H1 (cell line): ENCODE measurements at regions not wholly inside any gene's neighbourhood (a gene's known extent, or its start where the extent isn't known, plus 50 kb on each side); places are given as distances from the start of the nearest gene placed in this dataset.

Experiments
- CTCF ChIA-PET: fragments of 300-600 bp; sonication (Branson Sonifier 250); formaldehyde crosslinking; loops from one replicate; lab custom pipeline; 2021; ENCODE audit not compliant: partially characterized antibody; lab: Charles Lee
- POLR2A ChIA-PET: fragments of 300-600 bp; sonication (Branson Sonifier 250); formaldehyde crosslinking; loops from one replicate; lab custom pipeline; 2021; ENCODE audit warnings: inconsistent platforms; ENCODE audit not compliant: partially characterized antibody; lab: Charles Lee
- DNase-seq, 2 experiments: peaks; one replicate each; pipeline versions ENCODE4 v3.0.0 to v3.0.0-alpha.2; 2010 to 2022; ENCODE audit warnings: low spot score in 2 of 2, low read depth in 1 of 2, mixed read lengths in 1 of 2
- FAIRE-seq: peaks from 2 replicates; lab custom pipeline; 2011; peaks lifted over from hg19 to GRCh38; lab: Jason Lieb, UNC
- H2AFZ ChIP-seq: 2 replicates; pipeline ENCODE4 v1.8.1; 2012; ENCODE audit warnings: low read length, inconsistent platforms
- H2AK5ac ChIP-seq: 2 replicates; pipeline ENCODE4 v1.6.1; 2013; ENCODE audit warnings: low read depth, low read length
- H2BK120ac ChIP-seq: replicated peaks from 2 replicates; pipeline ENCODE3; 2013; ENCODE audit warnings: low read depth, low read length, inconsistent platforms
- H2BK12ac ChIP-seq: 2 replicates; pipeline ENCODE4 v1.6.1; 2013; ENCODE audit warnings: low read depth, low read length
- H2BK15ac ChIP-seq: 2 replicates; pipeline ENCODE4 v1.6.1; 2013; ENCODE audit warnings: low read length
- H2BK20ac ChIP-seq: 2 replicates; pipeline ENCODE4 v1.6.1; 2013; ENCODE audit warnings: low read length
- H2BK5ac ChIP-seq: 2 replicates; pipeline ENCODE4 v1.6.1; 2013; ENCODE audit warnings: low read depth, low read length
- H3K14ac ChIP-seq: 2 replicates; pipeline ENCODE4 v1.6.1; 2013; ENCODE audit warnings: inconsistent platforms; ENCODE audit not compliant: insufficient read length
- H3K18ac ChIP-seq: 2 replicates; pipeline ENCODE4 v1.6.1; 2013; ENCODE audit warnings: low read length; ENCODE audit errors: extremely low read depth
- H3K23ac ChIP-seq: 2 replicates; pipeline ENCODE4 v1.6.1; 2013; ENCODE audit warnings: inconsistent platforms; ENCODE audit not compliant: insufficient read length
- H3K23me2 ChIP-seq: 2 replicates; pipeline ENCODE4 v1.6.1; 2013; ENCODE audit warnings: low read depth, low read length
- H3K27ac ChIP-seq: 2 replicates; pipeline ENCODE4 v1.6.1; 2011; ENCODE audit warnings: low read depth, low read length, inconsistent platforms
- H3K27me3 ChIP-seq, 4 experiments: replicated peaks in 1 of 4; 1 replicate in 1 of 4; 2 replicates in 3 of 4; pipeline versions ENCODE4 v1.6.1 to v1.8.1; 2011 to 2013; ENCODE audit warnings: low read length in 3 of 4, mild to moderate bottlenecking in 3 of 4, inconsistent platforms in 2 of 4, mixed read lengths in 2 of 4, moderate library complexity in 1 of 4; ENCODE audit not compliant: control insufficient read depth in 3 of 4, insufficient read depth in 3 of 4; ENCODE audit errors: extremely low read depth in 1 of 4
- H3K36me3 ChIP-seq, 4 experiments: 2 replicates each; pipeline versions ENCODE4 v1.6.1 to v1.8.1; 2011 to 2013; ENCODE audit warnings: mild to moderate bottlenecking in 4 of 4, low read length in 3 of 4, moderate library complexity in 2 of 4, control low read depth in 1 of 4, inconsistent platforms in 1 of 4; ENCODE audit not compliant: insufficient read depth in 4 of 4, control insufficient read depth in 2 of 4
- H3K4ac ChIP-seq: replicated peaks from 2 replicates; pipeline ENCODE3; 2013; ENCODE audit warnings: low read length, low read depth, mixed read lengths, inconsistent platforms; ENCODE audit not compliant: insufficient read length
- H3K4me1 ChIP-seq, 4 experiments: replicated peaks in 1 of 4; 1 replicate in 1 of 4; 2 replicates in 3 of 4; pipeline versions ENCODE4 v1.6.1 to v1.8.1; 2011 to 2013; ENCODE audit warnings: low read length in 3 of 4, inconsistent platforms in 2 of 4, mixed read lengths in 1 of 4; ENCODE audit not compliant: insufficient read depth in 4 of 4, control insufficient read depth in 3 of 4
- H3K4me2 ChIP-seq, 2 experiments: 2 replicates each; pipeline versions ENCODE4 v1.6.1 to v1.8.1; 2011 to 2013; ENCODE audit warnings: low read depth in 2 of 2, low read length in 2 of 2, control low read depth in 1 of 2, inconsistent platforms in 1 of 2, mild to moderate bottlenecking in 1 of 2; ENCODE audit not compliant: insufficient read depth in 1 of 2
- H3K4me3 ChIP-seq, 4 experiments: fragments of 200-600, 300-600 bp in 1 of 4; sonication (generic), shearing (Covaris generic), sonication (Bioruptor Twin) in 1 of 4; 2 replicates each; pipeline versions ENCODE4 v1.5.1 to v1.8.1; 2011 to 2016; ENCODE audit warnings: low read length in 4 of 4, low read depth in 3 of 4, control low read depth in 2 of 4, inconsistent platforms in 2 of 4, mild to moderate bottlenecking in 2 of 4, mixed read lengths in 1 of 4, moderate library complexity in 1 of 4; ENCODE audit not compliant: insufficient read depth in 2 of 4; ENCODE audit errors: extremely low read depth in 1 of 4
- H3K56ac ChIP-seq: replicated peaks from 2 replicates; pipeline ENCODE3; 2013; ENCODE audit warnings: low read depth, mild to moderate bottlenecking, mixed read lengths, low read length, inconsistent platforms; ENCODE audit not compliant: insufficient read length
- H3K79me1 ChIP-seq: 2 replicates; pipeline ENCODE4 v1.6.1; 2013; ENCODE audit warnings: low read depth, low read length, control low read depth
- H3K79me2 ChIP-seq, 2 experiments: 2 replicates each; pipeline versions ENCODE4 v1.6.1 to v1.8.1; 2012 to 2013; ENCODE audit warnings: low read length in 2 of 2, mild to moderate bottlenecking in 2 of 2, inconsistent platforms in 1 of 2; ENCODE audit not compliant: insufficient read depth in 2 of 2, control insufficient read depth in 1 of 2
- H3K9ac ChIP-seq, 4 experiments: replicated peaks in 1 of 4; 1 replicate in 1 of 4; 2 replicates in 3 of 4; pipeline versions ENCODE4 v1.6.1 to v1.8.1; 2011 to 2013; ENCODE audit warnings: low read depth in 3 of 4, low read length in 3 of 4, control low read depth in 2 of 4, mild to moderate bottlenecking in 2 of 4, moderate library complexity in 2 of 4, inconsistent platforms in 1 of 4; ENCODE audit errors: extremely low read depth in 1 of 4
- H3K9me3 ChIP-seq, 2 experiments: 2 replicates each; pipeline versions ENCODE4 v1.6.1 to v1.8.1; 2012 to 2013; ENCODE audit warnings: mild to moderate bottlenecking in 2 of 2, moderate library complexity in 2 of 2, control low read depth in 1 of 2, inconsistent platforms in 1 of 2, low read depth in 1 of 2, low read length in 1 of 2, mixed read lengths in 1 of 2; ENCODE audit not compliant: insufficient read depth in 2 of 2
- H4K20me1 ChIP-seq, 2 experiments: replicated peaks in 1 of 2; 2 replicates each; pipeline versions ENCODE3 to v1.8.1; 2011 to 2013; ENCODE audit warnings: inconsistent platforms in 2 of 2, low read length in 2 of 2, mild to moderate bottlenecking in 1 of 2; ENCODE audit not compliant: insufficient read depth in 2 of 2, control insufficient read depth in 1 of 2
- H4K5ac ChIP-seq: 2 replicates; pipeline ENCODE4 v1.6.1; 2013; ENCODE audit warnings: low read length, low read depth, mixed read lengths, inconsistent platforms; ENCODE audit not compliant: insufficient read length
- H4K8ac ChIP-seq: 2 replicates; pipeline ENCODE4 v1.8.0; 2013; ENCODE audit warnings: mild to moderate bottlenecking, moderate library complexity, low read length, inconsistent platforms; ENCODE audit not compliant: insufficient read depth; ENCODE audit errors: extremely low read depth
- H4K91ac ChIP-seq: replicated peaks from 2 replicates; pipeline ENCODE3; 2013; ENCODE audit warnings: low read length, mixed read lengths, inconsistent platforms; ENCODE audit not compliant: insufficient read length
- WGBS, 2 experiments: shearing (Covaris generic) in 1 of 2; methylation state at CpG; one replicate each; pipeline versions ENCODE4 v1.1.6 to v1.1.7; 2013 to 2015; ENCODE audit warnings: low lambda C conversion rate in 2 of 2, mixed read lengths in 2 of 2, inconsistent platforms in 1 of 2, low coverage in 1 of 2, missing lambda C conversion rate in 1 of 2; ENCODE audit not compliant: insufficient replicate concordance in 2 of 2, insufficient coverage in 1 of 2, insufficient read length in 1 of 2; ENCODE audit errors: extremely low coverage in 1 of 2, missing lambda C conversion rate in 1 of 2; 5-methylcytosine and 5-hydroxymethylcytosine counted together

GRCh38 chr1:30598571-30599114 lies 124.7 kb downstream of the MATN1 start:
- no peak overlapping the region for H3K4me3 ChIP-seq
- H3K18ac ChIP-seq = no peak overlapping the region
- no peak overlapping the region for H2BK5ac ChIP-seq
- H3K9me3 ChIP-seq = no peaks in the 10 kb centered on the region
- POLR2A ChIA-PET = no interaction called here
- no peak overlapping the region for H2BK20ac ChIP-seq
- no peak overlapping the region for H3K56ac ChIP-seq
- no peak overlapping the region for H2BK12ac ChIP-seq
- H2AK5ac ChIP-seq = no peak overlapping the region
- no peaks in the 10 kb centered on the region for H3K27me3 ChIP-seq
- CTCF ChIA-PET = no interaction called here
- WGBS, 2 experiments = 93% methylated on average over 4 of the region's 4 CpGs; no CpG with 5 or more reads in 1 of the 2 experiments
- H2BK120ac ChIP-seq = no peak overlapping the region
- no peaks in the 10 kb centered on the region for H3K79me2 ChIP-seq
- no peaks in the 10 kb centered on the region for H3K79me1 ChIP-seq
- no peaks in the 10 kb centered on the region for H3K36me3 ChIP-seq
- no peak overlapping the region for H3K4me2 ChIP-seq
- no peaks in the 10 kb centered on the region for H3K23me2 ChIP-seq
- no peak overlapping the region for H3K23ac ChIP-seq
- H3K14ac ChIP-seq = no peak overlapping the region
- no peak overlapping the region for H3K9ac ChIP-seq
- no peaks in the 10 kb centered on the region; a peak in 1 of 7 replicates for H3K4me1 ChIP-seq
- H4K91ac ChIP-seq = no peak overlapping the region
- no peak overlapping the region for H3K4ac ChIP-seq
- H4K8ac ChIP-seq = no peak overlapping the region
- H3K27ac ChIP-seq = no peak overlapping the region
- no peak overlapping the region for H2AFZ ChIP-seq
- no peak overlapping the region for H2BK15ac ChIP-seq
- no peak for DNase-seq
- H4K5ac ChIP-seq = no peak overlapping the region
- H4K20me1 ChIP-seq = no peaks in the 10 kb centered on the region
- FAIRE-seq = no peak
